ENCODE measurements at regions not wholly inside any gene's neighbourhood (a gene's known extent, or its start where the extent isn't known, plus 50 kb on each side); places are given as distances from the start of the nearest gene placed in this dataset.

- 86% methylated on average over 21 of the region's 21 CpGs for WGBS
- H3K9ac ChIP-seq (ENCODE audit: low read depth in 1 of 2, low read length in 2 of 2): no peak overlapping the region
- H3K4me3 ChIP-seq (ENCODE audit: low read depth in 1 of 3, low read length in 3 of 3): no peak overlapping the region
- H3K36me3 ChIP-seq (ENCODE audit: control insufficient read depth in 4 of 4, insufficient read depth in 3 of 4, low read depth in 1 of 4, low read length in 3 of 4): no peaks in the 10 kb centered on the region
- TF ChIP-seq MAX (IDR thresholded peaks at IDR 0.05) (no peak), HNF4A (conservative IDR thresholded peaks at IDR 0.05) (no peak), FOXA2 (IDR thresholded peaks at IDR 0.05) (no peak), TAF1 (conservative IDR thresholded peaks at IDR 0.05) (no peak), FOXA1 (IDR thresholded peaks at IDR 0.05) (no peak), REST (IDR thresholded peaks at IDR 0.05) (no peak), CTCF (IDR thresholded peaks at IDR 0.05; ENCODE audit: low read depth, low read length, missing input control) (no peak), EGR1 (IDR thresholded peaks at IDR 0.05; ENCODE audit: low read depth in 2 of 2) (no peak), JUND (IDR thresholded peaks at IDR 0.05) (no peak), HNF4G (IDR thresholded peaks at IDR 0.05) (no peak), YY1 (IDR thresholded peaks at IDR 0.05) (no peak), ZBTB33 (IDR thresholded peaks at IDR 0.05) (no peak), RAD21 (IDR thresholded peaks at IDR 0.05) (no peak), GABPA (IDR thresholded peaks at IDR 0.05 in 1 of 2, conservative IDR thresholded peaks at IDR 0.05 in 1 of 2) (no peak), ATF3 (IDR thresholded peaks at IDR 0.05) (no peak), NR2F2 (IDR thresholded peaks at IDR 0.05) (no peak), RXRA (IDR thresholded peaks at IDR 0.05) (no peak), SP1 (IDR thresholded peaks at IDR 0.05) (no peak)
- no peak overlapping the region for H3K27ac ChIP-seq (ENCODE audit: low read depth in 1 of 2, low read length in 2 of 2)
- no peaks in the 10 kb centered on the region for H3K4me1 ChIP-seq (ENCODE audit: control insufficient read depth in 4 of 4, insufficient read depth in 4 of 4, low read length in 3 of 4)
- peaks cover 0 to under 1% (median 0%) of the 10 kb centered on the region in 4 donors for H3K9me3 ChIP-seq (ENCODE audit: control insufficient read depth in 4 of 4, low read length in 3 of 4)
- no peak for DNase-seq (ENCODE audit: low spot score)
- H3K27me3 ChIP-seq (ENCODE audit: control insufficient read depth in 4 of 4, insufficient read depth in 4 of 4, low read length in 3 of 4): no peaks in the 10 kb centered on the region
Observed at GRCh38 chr3:193960487-193961274, 175.3 kb upstream of the HES1 start.

Measured in liver (tissue), 8 donors.